NCI-H2227 (cell line): ENCODE measurements at regions not wholly inside any gene's neighbourhood (a gene's known extent, or its start where the extent isn't known, plus 50 kb on each side); places are given as distances from the start of the nearest gene placed in this dataset.

Source experiments
- DNase-seq: peaks from one replicate; lab custom pipeline; 2025; ENCODE audit not compliant: unreplicated experiment; lab: John Stamatoyannopoulos, UW

DNA sequence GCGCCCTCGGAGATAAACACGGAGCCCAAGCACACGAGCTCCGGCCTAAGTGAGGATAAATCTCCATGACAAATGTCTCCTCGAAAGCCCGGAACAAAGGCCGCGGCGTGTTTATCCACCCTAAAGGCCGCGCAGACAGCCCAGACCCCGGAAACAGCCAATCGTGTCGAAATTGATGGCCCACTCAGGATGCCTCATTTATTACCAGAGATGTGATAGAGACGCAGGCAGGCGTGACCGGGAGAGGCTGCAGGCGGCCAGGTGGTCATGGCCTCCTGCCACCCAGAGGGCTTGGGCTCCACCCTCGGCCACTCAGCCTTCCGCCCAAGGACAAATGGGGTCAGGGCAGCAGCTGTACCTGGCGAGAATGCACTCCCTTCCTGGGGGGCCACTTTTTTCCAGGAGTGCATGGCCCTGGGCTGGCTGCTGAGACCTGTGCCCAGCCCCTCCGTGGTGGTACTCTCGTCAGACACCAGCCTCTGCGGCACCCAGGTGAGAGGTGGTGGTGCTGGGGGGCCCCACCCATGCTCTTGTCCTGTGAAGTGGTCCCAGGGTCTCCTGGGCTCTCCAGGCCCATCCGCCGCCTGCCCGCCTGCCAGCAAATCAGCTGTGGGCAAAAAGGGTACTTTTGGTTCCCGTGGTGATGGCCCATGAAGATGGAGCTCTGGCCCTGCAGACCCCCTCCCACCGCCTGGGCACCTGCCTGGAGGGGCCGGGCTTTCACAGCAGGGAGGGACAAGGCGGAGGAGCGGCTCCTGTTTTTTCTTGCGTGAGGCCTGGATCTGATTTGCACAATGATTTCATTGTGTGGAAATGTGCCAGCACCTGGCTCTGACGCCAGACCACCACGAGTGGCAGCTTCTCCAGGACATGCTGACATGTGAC is 211.5 kb upstream of the C14orf180 start:
- no peak for DNase-seq

DNA sequence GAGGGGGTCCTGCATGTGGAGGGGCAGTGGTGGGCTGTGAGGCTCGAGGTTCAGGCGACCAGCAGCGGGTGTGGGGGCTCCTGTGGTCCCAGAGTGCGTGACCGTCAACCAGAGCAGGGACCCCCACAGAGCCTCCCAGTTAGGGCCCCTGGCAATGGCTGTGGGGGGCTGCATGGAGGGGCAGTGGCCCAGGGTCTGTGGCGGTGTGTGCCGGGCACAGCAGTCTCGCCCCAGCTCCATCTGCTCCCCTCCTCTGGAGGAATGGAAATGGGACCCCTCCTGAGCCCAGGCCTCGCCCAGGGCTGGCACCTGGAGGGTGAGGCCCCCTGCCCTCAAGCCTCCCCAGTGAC is 210.8 kb upstream of the C14orf180 start:
- DNase-seq, result no peak

DNA sequence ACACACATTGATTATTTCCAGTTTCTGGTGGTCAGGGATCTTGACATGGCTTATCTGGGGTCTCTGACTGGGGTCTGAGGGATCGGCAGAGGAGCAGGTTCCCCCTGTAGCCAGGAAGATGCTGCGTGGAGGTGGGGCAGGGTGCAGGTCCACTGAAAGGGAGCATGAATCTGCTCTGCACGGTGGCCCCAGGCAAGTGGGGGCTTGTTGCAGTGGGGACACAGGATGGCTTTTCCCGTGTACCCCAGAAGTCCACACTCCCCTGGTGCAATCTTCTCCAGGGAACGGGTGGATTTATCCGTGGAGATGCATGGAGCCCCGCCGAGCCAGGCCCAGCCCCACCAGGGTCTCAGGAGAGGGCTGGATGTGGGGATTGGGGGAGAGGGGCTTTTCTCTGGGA is 210.4 kb upstream of the C14orf180 start:
- no peak for DNase-seq

DNA sequence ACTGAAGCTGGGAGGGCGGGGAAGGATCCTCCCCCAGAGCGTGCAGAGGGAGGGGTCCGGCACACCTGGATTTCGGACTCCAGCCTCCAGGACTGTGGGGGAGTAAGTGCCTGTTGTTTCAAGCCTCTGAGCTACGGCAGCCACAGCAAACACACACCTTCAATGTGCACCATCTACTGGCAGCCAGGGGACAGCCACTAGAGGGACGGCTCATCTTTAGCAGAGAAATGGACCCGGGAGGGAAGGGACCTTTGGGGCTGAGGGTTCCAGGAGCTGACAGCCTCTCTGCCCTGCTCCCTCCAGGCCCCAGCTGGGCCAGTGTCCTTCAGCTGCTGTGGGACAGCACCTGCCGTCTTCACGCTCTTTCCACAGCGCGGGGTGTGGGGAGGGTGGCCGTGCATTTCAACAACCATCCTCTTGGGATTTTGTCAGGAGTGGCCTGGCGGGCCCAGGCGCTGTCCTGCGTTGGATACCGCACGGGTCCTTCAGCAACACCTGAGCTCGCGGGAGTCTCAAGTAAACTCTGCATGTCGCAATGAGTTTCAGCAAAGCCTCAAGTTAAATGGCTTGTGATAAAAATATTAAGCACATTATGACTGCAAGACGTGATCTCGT is 209.2 kb upstream of the C14orf180 start:
- DNase-seq, result no peak

DNA sequence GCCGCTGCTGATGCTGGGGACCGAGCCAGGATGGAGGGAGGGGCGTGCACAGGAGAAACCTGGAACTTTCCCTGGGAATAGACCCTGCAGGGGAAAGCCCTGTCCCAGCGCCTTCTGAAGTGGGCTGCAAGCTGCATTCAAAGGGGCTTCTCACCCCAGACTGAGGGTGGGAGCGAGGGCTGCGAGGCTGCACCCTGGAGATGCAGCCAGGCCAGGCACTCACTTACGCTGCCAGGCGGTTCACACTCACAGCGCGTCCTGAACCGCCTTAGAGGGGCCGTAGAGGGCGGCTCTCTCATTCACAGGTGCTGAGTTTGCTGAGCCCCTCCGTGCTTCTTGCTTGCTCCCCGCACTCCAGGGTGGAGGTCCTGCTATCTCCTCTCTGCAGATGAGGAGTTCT is 208.5 kb upstream of the C14orf180 start:
- DNase-seq, result no peak

DNA sequence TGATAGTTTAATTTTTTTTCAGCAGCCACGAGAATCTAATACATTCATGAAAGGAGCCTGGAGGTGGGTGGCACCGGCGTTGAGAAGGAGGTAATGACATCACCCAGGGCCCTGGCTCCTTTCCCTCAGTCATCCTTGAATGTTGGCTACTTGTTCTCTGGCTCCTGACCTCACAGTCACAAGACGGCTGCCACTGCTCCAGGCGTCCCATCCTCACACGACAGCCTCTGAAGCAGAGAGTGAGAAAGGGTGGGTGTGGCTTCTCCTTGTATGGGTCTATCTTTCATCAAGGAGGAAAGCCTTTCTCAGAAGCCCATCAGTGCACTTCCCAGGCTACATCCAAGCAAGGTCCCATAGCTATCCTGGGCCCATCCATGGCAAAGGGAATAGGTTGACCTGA is 207.6 kb upstream of the C14orf180 start:
- DNase-seq, result no peak

DNA sequence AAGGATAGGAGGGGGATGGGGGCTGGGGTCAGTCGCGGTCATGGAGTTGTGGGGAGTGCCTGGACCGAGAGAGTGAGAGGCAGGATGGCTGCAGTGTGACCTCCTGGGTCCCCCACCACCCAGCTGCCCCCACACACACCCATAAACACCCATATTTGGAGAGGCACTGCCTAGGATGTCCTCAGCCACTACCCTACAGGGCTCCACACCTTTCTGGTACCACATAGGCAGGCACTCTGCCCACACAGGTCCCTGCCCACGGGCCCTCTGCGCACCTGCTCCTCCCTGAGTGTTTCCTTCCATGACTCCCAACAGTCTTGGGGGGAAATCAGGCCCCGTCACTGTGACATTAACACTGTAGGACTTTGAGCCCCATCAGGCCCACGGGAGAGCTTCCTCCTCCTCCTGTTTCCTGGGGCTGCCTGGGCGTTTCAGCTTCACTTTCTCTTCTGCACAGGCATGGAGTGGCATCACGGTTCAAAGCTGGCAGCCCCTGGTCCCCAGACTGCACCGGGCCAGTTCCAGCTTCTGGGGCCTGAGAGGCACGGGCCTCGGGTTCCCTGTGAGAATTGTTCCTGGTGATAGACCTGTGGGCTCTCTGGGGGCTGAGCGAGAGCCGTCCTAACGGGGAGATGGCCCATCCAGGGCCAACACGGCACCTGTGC is 207.0 kb upstream of the C14orf180 start:
- DNase-seq, result no peak

DNA sequence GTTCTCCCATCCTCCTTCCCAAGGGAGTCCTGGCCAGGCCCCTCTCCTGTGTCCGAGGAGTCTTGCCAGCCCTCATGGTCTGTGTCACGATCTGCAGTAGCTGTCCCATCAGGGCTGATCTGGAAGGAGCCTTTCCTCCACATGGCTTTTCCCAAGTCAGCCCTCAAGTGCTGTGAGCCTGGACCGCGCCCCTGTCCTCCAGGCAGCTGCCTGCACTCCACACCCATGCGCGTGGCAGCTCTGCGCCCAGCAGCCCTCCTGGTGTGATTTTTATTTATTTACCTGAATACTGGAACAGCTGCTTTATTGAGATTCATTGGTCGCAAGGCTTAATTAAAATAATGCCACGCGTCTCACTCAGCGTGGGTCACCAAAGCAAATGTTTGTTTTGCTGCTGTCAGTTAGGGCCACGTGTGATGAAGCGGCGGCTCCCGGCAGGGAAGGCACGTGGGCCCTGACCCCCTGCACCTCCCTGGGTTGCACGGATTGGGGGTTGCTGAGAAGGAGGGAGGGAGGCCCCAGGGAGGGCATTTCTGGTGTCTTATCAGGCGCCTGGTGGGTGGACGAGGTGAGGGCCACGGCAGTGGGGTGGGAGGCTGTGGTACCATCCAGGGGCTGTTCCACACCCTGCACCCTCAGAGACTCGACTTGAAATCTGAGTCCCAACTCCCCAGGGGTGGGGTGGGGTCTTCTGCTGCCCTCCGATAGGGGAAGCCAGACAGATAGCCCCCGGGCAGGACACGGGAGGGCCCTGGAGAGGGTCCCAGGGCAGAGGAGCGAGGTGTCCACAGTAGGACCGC is 206.3 kb upstream of the C14orf180 start:
- no peak for DNase-seq

DNA sequence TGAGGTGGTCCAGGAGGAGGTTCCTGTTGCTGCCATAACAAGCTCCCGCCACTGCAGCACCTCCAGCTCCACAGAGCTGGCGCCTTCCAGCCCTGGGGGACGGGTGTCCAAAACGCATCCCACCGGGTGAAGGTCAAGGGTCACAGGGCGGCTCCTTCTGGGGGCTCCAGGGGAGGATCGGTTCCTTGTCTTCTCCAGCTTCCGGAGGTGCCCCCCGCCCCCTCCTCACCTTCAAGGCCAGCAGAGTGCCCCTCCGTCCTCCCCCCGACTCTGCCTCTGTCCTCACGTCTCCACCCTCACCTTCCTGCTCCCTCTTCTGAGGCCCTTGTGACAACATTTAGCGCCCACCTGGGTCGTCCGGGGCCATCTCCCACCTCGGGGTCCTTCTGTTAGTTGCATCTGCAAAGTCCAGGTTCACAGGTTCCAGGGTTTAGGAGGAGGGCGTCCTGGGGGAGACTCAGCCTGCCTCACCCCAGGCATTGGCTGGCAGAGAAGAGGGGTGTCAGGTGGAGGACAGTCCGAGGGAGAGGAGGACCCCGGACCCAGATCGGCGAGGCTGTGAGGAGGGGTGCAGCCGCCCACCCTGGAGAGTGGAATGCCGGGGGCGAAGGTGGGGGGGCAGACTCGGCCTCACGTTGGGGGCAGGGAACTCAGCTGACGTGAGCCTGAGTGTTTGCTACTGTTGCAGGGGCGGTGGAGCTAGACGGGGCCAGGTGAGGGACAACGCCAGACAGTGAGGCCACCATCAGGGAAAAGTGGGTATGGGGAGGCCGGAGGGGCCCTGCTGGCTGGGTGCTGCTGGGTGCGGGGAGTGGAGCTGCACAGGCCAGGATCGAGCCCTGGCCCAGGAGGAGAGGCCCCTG is 205.5 kb upstream of the C14orf180 start:
- no peak for DNase-seq

DNA sequence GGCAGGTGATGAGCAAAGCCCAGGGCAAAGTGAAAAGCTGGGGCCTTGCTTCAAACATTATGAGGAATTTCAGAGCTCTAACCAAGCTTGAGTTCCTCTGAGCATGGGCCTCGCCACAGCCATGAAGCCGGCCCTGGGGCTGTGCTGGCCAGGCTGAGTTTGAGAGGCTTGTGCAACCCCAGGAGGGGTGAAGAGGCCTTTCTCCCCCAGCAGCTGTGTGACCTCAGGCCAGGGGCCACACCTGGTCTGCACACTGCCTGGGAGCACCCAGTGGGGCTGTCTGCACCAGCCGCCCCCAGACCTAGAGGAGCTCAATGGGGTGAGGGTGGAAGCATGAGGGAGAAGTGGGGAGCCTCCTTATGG is 204.9 kb upstream of the C14orf180 start:
- no peak for DNase-seq

DNA sequence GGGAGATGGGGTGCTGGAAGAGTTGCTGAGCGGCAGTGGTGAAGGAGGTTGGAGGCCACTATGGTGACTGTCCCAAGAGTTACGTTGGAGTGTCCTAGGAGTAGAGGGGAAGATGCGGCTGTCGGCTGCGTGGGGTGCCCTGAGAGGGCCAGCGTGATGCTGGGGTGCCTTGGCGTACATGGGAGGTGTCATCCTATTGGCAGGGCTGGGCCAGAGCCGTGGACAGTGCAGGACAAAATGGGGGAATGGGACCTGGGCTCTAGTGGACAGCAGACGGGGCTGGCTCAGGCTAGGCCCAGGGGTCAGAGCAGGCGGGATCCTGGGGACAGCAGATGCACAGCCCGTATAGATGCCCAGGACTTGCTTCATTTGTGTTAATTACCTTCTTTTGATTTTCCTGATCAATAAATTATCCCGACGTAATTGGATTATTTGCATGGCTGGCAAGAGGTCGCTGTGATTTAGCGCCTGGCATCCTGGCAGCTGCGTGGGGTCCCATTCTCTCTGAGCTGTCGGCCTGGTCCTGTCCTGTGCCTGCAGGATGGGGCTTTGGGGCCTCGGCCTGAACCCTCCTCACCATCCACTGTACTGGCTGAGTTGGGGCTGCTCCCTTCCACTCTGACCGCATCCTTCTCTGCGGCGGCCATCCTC is 203.9 kb upstream of the C14orf180 start:
- no peak for DNase-seq

DNA sequence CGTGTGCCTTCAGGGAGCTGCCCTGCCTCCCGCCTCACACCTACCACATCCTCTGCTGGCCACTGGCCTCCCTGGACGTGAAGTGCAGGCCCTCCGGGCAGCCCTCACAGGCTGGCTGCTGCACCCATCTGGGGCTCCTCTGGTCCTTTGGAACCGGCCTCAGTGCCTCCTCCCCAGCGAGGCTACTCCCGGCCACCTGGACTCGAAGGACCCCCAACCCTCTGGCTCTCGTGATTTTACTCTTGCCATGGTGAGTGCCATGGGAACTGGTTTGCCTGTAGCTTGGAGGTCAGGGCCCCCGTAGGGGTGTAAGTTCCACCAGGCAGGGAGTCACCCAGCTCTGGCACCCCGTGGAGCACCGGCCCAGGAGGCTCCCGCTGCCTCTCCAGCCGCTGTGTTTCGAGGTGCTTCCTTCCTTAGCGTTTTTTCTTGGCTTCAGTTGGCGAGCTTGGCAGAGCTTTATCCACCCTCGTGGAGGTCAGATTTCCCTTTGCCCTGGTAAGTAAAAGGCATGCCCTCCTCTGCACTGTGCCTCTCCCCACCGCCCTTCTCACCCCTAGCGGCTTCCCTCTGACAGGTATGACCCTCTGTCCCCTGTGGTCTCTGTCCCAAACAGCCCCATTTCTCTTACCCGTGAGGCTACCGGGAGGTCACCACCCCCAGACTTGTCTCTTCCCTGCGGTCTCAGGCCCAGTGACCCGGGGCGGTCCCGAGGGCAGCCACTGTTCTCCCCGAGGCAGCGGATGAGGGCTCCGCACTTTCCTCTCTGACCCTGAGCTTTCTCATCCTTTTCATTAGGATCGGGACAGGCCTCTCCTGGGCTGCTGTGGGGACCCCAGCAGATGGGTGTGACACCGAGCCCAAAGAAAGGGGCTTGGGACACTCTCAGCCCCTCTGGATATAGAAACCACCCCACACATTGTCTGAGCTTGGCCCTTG is 203.1 kb upstream of the C14orf180 start:
- no peak for DNase-seq

DNA sequence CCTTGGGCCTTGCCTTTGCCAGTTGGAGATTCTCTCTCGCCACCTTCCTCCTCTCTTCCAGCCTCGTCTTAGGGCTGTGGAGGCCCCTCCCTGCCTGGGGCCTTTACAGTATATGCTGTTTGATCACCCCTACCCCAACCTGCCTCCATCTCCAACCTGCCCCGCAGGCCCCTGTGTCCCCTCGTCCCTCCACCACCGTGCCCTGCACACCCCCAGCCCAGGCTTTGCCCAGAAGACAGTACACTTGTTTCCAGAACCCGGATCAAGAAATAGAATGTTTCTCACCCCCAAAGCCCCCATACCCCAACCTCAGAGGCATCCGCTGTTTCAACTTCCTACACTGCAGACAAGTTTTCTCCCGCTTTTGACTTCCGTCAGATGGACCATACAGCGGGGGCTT is 202.3 kb upstream of the C14orf180 start:
- DNase-seq, result no peak

DNA sequence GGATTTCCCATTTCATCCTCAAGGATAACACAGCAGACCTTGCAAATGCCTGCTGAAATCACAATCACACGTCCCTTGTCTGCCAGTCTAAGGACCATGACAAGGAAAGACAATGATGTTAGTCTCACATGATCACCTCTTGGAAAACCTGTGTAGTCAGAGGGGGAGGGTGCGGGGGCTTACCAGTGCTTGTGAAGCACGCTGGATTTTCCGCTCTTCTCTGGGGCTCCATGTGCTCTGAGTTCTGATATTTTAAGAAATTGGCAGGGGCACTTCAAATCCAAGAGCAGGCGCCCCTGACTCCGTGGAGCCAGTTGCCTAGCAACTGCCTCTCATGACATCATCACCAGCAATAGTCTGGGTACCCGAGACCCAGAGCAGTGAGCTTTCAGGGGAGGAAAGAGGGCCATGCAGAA is 200.9 kb upstream of the C14orf180 start:
- DNase-seq, result peak; percentile 26

DNA sequence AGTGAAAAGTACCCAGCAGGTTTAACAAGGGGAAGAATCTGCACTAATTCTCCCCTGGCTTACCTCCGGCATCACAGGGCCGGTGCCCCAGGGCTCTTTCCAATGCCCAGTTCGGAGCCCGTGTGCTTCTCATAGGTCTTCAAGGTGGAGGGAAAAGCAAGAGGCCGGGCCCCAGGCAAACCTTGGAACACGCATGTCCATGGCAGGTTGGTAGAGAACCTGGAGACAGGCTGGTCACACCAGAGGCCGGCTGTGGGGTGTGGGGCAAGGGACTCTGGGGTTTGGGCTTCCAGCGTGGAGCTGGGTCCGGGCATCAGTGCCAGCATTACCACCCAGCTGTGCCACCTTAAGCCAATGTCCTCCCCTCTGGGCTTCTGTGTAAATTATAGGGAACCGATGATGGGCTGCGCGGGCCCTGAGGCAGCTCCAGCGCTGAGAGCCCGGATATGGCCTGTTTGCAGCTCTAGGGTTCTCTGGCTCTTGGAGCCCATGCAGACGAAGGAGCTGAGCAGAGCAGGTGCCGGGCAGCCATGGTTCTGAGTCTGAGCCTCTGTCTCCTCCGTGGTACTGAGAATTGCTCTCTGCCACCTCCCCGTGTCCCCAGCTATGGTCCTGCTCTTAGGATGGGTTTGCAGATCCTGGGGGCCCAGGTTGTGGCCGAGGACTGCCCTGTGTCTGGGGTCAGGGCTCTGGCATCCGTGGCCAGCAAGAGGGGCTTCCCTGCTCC is 197.0 kb upstream of the C14orf180 start:
- DNase-seq, result no peak

DNA sequence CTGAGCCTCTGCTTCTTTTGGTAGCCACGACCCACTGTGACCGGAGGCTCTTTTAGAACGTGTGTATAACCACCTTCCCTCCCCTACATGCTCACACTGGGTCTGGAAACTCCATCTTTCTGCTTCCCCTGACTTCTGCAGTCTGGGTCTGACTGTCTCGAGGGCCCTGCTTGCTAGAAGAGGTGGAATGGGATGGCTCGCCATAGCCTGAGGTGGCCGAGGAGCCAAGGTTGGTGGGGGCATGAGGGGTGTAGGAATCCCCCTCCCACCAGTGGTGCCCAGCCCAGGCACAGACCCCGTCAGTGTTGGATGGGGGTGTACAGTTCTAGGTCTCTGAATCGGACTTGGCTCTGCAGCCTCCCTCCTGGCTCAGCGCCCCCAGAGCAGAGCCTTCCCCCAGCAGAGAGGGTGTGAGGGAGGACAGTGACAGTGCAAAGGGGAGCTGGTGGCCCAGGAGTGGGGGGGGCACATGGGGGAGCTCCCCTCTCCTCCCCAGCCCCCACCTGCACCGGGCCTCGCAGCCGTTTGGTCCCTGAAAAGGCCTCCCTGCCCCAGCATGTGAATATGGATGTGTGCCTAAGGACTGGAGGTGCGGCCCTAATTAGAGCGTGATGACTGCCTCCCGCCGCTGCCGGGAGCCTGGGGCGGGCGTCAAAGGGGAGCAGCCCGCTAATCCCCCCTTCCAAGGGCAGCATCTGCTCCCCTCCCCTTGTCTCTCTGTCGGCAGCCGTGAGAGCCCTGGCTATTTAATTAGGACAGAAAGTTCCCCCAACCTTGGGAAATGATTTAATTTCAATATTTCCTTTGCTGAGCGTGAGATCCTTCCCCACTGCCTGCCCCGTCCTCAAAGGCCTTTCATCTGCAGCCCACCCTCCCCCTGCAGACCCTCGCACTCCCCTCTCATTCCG is 196.2 kb upstream of the C14orf180 start:
- peak; percentile 60 for DNase-seq
